ENCODE measurements at regions not wholly inside any gene's neighbourhood (a gene's known extent, or its start where the extent isn't known, plus 50 kb on each side); places are given as distances from the start of the nearest gene placed in this dataset.

GRCh38 chr17:51352798-51353197 lies 92.5 kb downstream of the UTP18 start:
- RAD21 ChIA-PET (ENCODE audit: unreplicated experiment): no interaction called here

More at GRCh38 chr17:51352798-51353197, 92.5 kb downstream of the UTP18 start:
- Histone ChIP-seq H4K20me1 (ENCODE audit: control insufficient read depth, insufficient read depth) (no peaks in the 10 kb centered on the region), H3K9me3 (replicated peaks; ENCODE audit: control insufficient read depth, insufficient read depth, low read length) (no peaks in the 10 kb centered on the region), H3K27ac (ENCODE audit: control insufficient read depth, insufficient read depth) (no peak overlapping the region), H3K4me2 (ENCODE audit: control insufficient read depth, insufficient read depth) (no peak overlapping the region), H3K79me2 (ENCODE audit: control insufficient read depth, insufficient read depth, low read length) (no peaks in the 10 kb centered on the region), H2AFZ (ENCODE audit: control insufficient read depth, low read depth, low read length) (no peak overlapping the region), H3K4me1 (ENCODE audit: control insufficient read depth, insufficient read depth, low read length) (no peaks in the 10 kb centered on the region), H3K9ac (ENCODE audit: control insufficient read depth, insufficient read depth, low read length) (no peak overlapping the region), H3K36me3 (ENCODE audit: control insufficient read depth in 2 of 2, insufficient read depth in 2 of 2, low read length in 1 of 2) (no peaks in the 10 kb centered on the region), H3K4me3 (no peak overlapping the region), H3K27me3 (replicated peaks in 1 of 2; ENCODE audit: control insufficient read depth in 2 of 2, insufficient read depth in 2 of 2, low read length in 1 of 2) (peaks cover 2 to 3% of the 10 kb centered on the region in 2 experiments; a peak in 2 of 4 replicates)
- ChIA-PET CTCF (no interaction called here), SMC1A (ENCODE audit: uncharacterized antibody, unreplicated experiment) (no interaction called here), POLR2A (interaction anchor here (0.6 kb wide), 1 partner anchor 101 kb away, joined by 3 read pairs; no protein-coding TSS in a partner anchor)
- intact Hi-C loops (cut with micrococcal nuclease; ENCODE audit: unreplicated experiment): no loop called here
- DNase-seq (ENCODE audit: low read depth, low spot score) (no peak), FAIRE-seq (no peak), ATAC-seq (no peak)
- in situ Hi-C loops (cut with MboI): no loop called here
- BruUV-seq (replicated peaks): no TSS peak
- no peak for TF ChIP-seq ZBTB4 (CRISPR knock-in tag; IDR thresholded peaks at IDR 0.05)
- TF ChIP-seq MLLT1 (IDR thresholded peaks at IDR 0.05): no peak
- TF ChIP-seq NFYB (IDR thresholded peaks at IDR 0.05; ENCODE audit: insufficient read depth, low read depth, low read length): no peak
- TF ChIP-seq CHD2 (IDR thresholded peaks at IDR 0.05; ENCODE audit: borderline replicate concordance, low read depth, low read length): no peak
- WGBS (ENCODE audit: insufficient coverage, insufficient replicate concordance, low lambda C conversion rate, missing lambda C conversion rate): 0% methylated on average over 1 of the region's 1 CpG

Data from GM12878 (cell line).